ENCODE measurements at regions not wholly inside any gene's neighbourhood (a gene's known extent, or its start where the extent isn't known, plus 50 kb on each side); places are given as distances from the start of the nearest gene placed in this dataset.

DNA sequence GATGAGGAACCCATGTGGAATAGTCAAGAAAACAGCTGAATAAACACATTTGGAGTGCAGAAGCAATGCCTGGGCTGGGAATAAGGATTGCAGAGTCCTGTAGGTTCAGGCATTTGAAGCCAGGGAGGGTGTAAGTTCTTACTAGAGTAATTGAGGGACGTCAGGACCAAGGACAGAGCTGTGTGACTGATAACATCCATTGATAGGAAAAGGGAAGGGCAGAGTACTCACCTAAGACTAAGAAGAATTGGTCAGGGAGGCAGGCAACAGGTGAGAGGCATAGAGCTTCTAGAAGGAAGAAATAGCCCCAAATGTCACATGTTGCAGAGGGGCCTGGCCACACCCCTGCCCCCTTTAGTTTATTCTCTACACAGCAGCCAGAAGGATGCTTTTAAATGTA lies 79.8 kb upstream of the TMEM132E start:
- no peaks in the 10 kb centered on the region for H3K9me3 ChIP-seq (ENCODE audit: control insufficient read depth, insufficient read depth, low read length)
- peaks cover 5% of the 10 kb centered on the region for H3K27me3 ChIP-seq (ENCODE audit: control insufficient read depth, insufficient read depth, low read length)
- no peak overlapping the region for H3K4me3 ChIP-seq (ENCODE audit: low read depth, low read length)
- H3K36me3 ChIP-seq (ENCODE audit: control insufficient read depth, insufficient read depth, low read length) = no peaks in the 10 kb centered on the region
- no peak overlapping the region for H3K9ac ChIP-seq (ENCODE audit: low read depth, low read length)
- no peaks in the 10 kb centered on the region for H3K4me1 ChIP-seq (ENCODE audit: control insufficient read depth, insufficient read depth, low read length)

DNA sequence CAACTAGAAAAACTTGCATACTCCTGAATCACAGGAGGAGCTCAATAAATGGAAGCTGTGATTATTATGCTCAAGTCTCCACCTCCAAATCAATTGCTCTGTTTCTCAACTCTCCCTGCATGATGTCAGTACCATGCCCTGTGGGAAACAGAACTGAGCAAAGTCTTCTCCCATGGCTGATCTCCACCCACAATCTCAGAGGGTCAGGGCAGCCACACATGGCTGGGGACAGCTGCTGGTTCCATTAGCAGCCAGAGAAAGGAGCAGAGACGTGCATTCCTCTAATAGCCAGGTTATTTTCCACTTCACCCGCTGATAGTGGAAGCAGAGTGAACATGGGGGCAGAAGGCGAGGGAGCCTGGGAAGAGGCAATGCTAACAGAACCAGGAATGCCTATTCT lies 85.5 kb upstream of the TMEM132E start:
- Histone ChIP-seq H3K4me1 (ENCODE audit: control insufficient read depth, insufficient read depth, low read length) (no peaks in the 10 kb centered on the region), H3K36me3 (ENCODE audit: control insufficient read depth, insufficient read depth, low read length) (no peaks in the 10 kb centered on the region), H3K27me3 (ENCODE audit: control insufficient read depth, insufficient read depth, low read length) (peaks cover 1% of the 10 kb centered on the region), H3K9me3 (ENCODE audit: control insufficient read depth, insufficient read depth, low read length) (no peaks in the 10 kb centered on the region), H3K9ac (ENCODE audit: low read depth, low read length) (no peak overlapping the region), H3K4me3 (ENCODE audit: low read depth, low read length) (no peak overlapping the region)

DNA sequence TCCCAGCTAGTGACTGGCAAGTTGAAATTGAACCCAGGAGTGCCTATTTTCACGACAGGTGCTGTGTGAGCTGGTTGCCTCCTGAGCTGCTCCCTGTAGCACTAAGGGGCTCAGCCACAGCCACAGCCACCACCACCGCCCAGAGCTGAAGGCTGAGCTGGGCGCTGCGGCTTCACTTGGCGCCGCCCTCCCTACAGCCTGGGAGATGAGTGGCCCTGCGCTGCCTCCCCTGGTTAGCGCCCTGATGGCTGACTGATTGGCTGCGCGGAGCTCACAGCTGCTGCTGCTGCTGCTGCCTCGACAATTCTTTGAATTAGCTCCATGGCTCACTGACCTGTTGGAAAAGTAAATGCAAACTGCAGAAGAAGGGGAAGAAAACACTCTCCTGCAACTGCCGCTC lies 91.8 kb upstream of the TMEM132E start:
- Histone ChIP-seq H3K4me3 (ENCODE audit: low read depth, low read length) (peak overlapping the region; percentile 18), H3K9ac (ENCODE audit: low read depth, low read length) (no peak overlapping the region), H3K9me3 (ENCODE audit: control insufficient read depth, insufficient read depth, low read length) (no peaks in the 10 kb centered on the region), H3K4me1 (ENCODE audit: control insufficient read depth, insufficient read depth, low read length) (no peaks in the 10 kb centered on the region), H3K36me3 (ENCODE audit: control insufficient read depth, insufficient read depth, low read length) (no peaks in the 10 kb centered on the region), H3K27me3 (ENCODE audit: control insufficient read depth, insufficient read depth, low read length) (peaks cover 14% of the 10 kb centered on the region)

DNA sequence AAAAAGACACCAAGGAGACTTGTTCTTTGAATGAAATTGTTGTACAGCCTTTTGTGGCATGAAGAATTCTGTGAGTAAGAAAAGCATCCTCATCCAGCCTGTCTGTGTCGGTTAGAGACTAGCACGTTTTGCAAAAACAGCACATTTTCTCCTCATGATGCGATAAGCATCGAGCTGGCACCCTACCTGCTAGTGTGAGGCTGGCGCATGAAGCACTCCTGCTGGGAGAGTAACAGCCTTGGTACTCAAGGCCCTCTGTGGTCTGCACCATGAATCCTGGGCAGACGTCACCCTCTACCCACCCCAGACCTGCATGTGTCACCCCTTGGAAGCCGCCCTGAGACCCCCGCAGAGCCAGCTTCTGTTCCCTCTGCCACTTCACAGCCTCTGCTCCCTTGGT lies 92.6 kb upstream of the TMEM132E start:
- H3K4me1 ChIP-seq (ENCODE audit: control insufficient read depth, insufficient read depth, low read length) = no peaks in the 10 kb centered on the region

DNA sequence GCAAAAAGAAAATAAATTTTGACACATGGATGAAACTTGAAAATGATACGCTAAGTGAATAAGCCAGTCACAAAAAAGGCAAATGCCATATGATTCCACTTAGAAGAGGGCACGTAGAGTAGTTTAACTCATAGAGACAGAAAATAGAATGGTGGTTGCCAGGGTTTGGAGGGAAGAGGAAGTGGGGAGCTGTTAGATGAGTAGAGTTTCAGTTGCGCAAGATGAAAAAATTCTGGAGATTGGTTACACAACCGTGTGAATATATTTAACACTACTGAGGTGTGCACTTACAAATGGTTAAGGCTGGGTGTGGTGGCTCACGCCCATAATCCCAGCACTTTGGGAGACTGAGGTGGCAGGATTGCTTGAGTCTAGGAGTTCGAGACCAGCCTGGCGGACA lies 93.4 kb upstream of the TMEM132E start:
- no peaks in the 10 kb centered on the region for H3K9me3 ChIP-seq (ENCODE audit: control insufficient read depth, insufficient read depth, low read length)
- H3K4me1 ChIP-seq (ENCODE audit: control insufficient read depth, insufficient read depth, low read length) = no peaks in the 10 kb centered on the region
- peaks cover 14% of the 10 kb centered on the region for H3K27me3 ChIP-seq (ENCODE audit: control insufficient read depth, insufficient read depth, low read length)
- no peaks in the 10 kb centered on the region for H3K36me3 ChIP-seq (ENCODE audit: control insufficient read depth, insufficient read depth, low read length)
- H3K4me3 ChIP-seq (ENCODE audit: low read depth, low read length) = no peak overlapping the region
- H3K9ac ChIP-seq (ENCODE audit: low read depth, low read length) = no peak overlapping the region

More for the DNA sequence above, 92.6 kb upstream of the TMEM132E start:
- Histone ChIP-seq H3K36me3 (ENCODE audit: control insufficient read depth, insufficient read depth, low read length) (no peaks in the 10 kb centered on the region), H3K4me3 (ENCODE audit: low read depth, low read length) (no peak overlapping the region), H3K9me3 (ENCODE audit: control insufficient read depth, insufficient read depth, low read length) (no peaks in the 10 kb centered on the region), H3K9ac (ENCODE audit: low read depth, low read length) (no peak overlapping the region), H3K27me3 (ENCODE audit: control insufficient read depth, insufficient read depth, low read length) (peaks cover 14% of the 10 kb centered on the region)

DNA sequence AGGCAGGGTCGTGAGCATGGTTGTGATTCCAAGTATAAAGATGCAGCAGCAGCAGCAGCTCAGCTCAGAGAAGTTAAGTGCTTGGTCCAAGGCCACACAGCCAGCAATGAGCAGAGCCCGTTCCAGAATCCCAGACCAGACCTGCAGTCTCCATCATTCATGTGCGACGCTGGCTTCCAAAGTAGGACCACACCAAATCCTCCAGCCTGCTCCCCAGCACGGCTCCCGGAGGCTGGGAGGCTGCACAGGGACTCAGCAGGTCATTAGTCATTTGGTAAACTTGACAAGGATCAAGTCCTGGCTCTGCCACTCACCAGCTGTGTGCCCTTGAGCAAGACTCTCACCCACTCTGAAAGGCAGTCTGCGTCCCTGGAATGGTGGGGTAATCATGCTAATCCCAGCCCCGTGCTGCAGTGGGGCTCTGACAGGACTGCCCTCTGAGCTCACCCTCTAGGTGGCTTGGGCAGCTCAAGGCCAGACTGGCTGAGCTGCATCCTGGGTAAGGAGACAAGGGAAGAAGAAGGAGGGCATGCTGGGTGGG lies 95.1 kb upstream of the TMEM132E start:
- Histone ChIP-seq H3K27me3 (ENCODE audit: control insufficient read depth, insufficient read depth, low read length) (peaks cover 14% of the 10 kb centered on the region), H3K4me3 (ENCODE audit: low read depth, low read length) (no peak overlapping the region), H3K9me3 (ENCODE audit: control insufficient read depth, insufficient read depth, low read length) (no peaks in the 10 kb centered on the region), H3K4me1 (ENCODE audit: control insufficient read depth, insufficient read depth, low read length) (no peaks in the 10 kb centered on the region), H3K36me3 (ENCODE audit: control insufficient read depth, insufficient read depth, low read length) (no peaks in the 10 kb centered on the region), H3K9ac (ENCODE audit: low read depth, low read length) (no peak overlapping the region)

DNA sequence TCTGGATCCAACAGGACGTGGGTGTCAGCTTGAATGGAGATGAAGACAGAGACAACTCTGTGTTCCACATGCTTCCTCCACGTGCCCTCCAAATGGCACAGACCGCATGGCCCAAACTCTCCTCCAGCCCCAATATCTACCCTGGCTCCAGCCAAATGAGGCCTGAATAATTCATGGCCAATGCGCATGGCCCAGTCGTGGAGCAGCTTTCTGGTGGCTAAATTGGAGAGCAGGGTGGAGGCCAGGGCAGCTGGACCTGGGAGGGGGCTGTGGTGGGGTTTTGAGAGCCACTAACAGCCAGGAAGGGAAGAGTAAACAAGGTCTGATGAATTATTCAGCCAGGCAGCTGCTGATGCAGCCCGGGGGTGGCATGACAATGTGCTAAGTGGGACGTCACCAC lies 96.7 kb upstream of the TMEM132E start:
- Histone ChIP-seq H3K27me3 (ENCODE audit: control insufficient read depth, insufficient read depth, low read length) (peaks cover 3% of the 10 kb centered on the region), H3K4me1 (ENCODE audit: control insufficient read depth, insufficient read depth, low read length) (no peaks in the 10 kb centered on the region), H3K4me3 (ENCODE audit: low read depth, low read length) (no peak overlapping the region)

DNA sequence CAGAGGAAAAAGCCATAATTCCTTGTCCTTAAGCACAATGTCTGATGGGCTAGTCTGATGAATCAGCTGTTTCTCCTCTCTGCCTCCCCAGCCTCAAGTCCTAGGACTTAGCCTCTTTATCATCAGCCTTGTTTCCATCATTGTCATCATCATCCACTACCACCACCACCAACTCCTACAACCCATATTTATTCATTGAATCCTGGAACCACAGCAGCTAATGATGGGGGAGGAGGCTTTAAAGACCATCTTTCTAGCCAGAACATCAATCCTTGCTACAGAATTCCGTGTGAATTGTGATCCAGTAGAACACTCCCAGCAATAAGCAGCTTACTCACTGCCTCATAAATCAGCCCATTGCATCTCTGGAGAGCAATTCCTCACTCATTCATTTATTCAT lies 97.6 kb upstream of the TMEM132E start:
- no peak overlapping the region for H3K9ac ChIP-seq (ENCODE audit: low read depth, low read length)
- no peaks in the 10 kb centered on the region for H3K27me3 ChIP-seq (ENCODE audit: control insufficient read depth, insufficient read depth, low read length)
- no peaks in the 10 kb centered on the region for H3K9me3 ChIP-seq (ENCODE audit: control insufficient read depth, insufficient read depth, low read length)
- H3K36me3 ChIP-seq (ENCODE audit: control insufficient read depth, insufficient read depth, low read length) = no peaks in the 10 kb centered on the region
- no peak overlapping the region for H3K4me3 ChIP-seq (ENCODE audit: low read depth, low read length)
- H3K4me1 ChIP-seq (ENCODE audit: control insufficient read depth, insufficient read depth, low read length) = no peaks in the 10 kb centered on the region

More for the DNA sequence above, 96.7 kb upstream of the TMEM132E start:
- H3K9ac ChIP-seq (ENCODE audit: low read depth, low read length) = no peak overlapping the region
- H3K36me3 ChIP-seq (ENCODE audit: control insufficient read depth, insufficient read depth, low read length) = no peaks in the 10 kb centered on the region
- H3K9me3 ChIP-seq (ENCODE audit: control insufficient read depth, insufficient read depth, low read length) = no peaks in the 10 kb centered on the region

DNA sequence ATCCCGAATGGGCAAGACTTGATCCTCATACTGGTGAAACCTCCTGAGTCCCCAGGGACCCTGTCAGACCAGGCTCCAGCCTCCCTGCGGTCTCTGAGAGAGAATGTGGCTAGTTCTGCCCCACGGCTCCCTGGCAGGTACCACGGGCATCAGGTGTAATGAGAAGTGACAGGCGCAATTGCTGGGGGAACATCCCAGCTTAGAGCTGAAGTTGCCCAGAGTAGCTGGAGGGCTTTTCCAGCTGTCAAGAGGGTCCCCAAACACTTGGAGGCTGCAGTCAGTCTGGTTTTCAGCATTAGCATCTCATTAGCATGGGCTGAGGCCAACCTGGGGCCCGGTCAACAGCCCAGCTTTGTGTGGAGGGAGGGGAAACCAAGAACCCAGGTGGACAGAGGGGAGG lies 100.0 kb upstream of the TMEM132E start:
- H3K9me3 ChIP-seq (ENCODE audit: control insufficient read depth, insufficient read depth, low read length) = no peaks in the 10 kb centered on the region
- no peaks in the 10 kb centered on the region for H3K27me3 ChIP-seq (ENCODE audit: control insufficient read depth, insufficient read depth, low read length)
- H3K36me3 ChIP-seq (ENCODE audit: control insufficient read depth, insufficient read depth, low read length) = no peaks in the 10 kb centered on the region
- no peak overlapping the region for H3K9ac ChIP-seq (ENCODE audit: low read depth, low read length)
- H3K4me1 ChIP-seq (ENCODE audit: control insufficient read depth, insufficient read depth, low read length) = no peaks in the 10 kb centered on the region
- no peak overlapping the region for H3K4me3 ChIP-seq (ENCODE audit: low read depth, low read length)

DNA sequence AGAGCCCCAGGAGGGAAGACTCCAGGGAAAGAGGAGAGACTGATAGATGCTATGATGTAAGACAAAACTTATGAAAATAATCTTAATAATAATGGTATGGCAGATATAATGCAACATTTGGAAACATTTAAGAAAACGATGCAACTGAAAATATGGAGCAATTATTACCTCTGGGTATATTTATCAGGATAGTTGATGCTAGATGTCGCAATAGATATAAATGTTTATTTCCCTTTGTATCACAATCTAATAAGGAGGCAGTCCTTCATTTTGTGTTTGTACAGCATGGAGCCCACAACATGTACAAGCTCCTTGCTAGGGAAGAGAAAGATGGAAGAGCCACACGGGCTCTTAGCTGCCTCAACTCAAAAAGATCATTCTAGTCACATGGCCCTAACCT lies 101.1 kb upstream of the TMEM132E start:
- no peak overlapping the region for H3K4me3 ChIP-seq (ENCODE audit: low read depth, low read length)
- H3K9ac ChIP-seq (ENCODE audit: low read depth, low read length) = no peak overlapping the region
- no peaks in the 10 kb centered on the region for H3K4me1 ChIP-seq (ENCODE audit: control insufficient read depth, insufficient read depth, low read length)
- no peaks in the 10 kb centered on the region for H3K36me3 ChIP-seq (ENCODE audit: control insufficient read depth, insufficient read depth, low read length)
- no peaks in the 10 kb centered on the region for H3K9me3 ChIP-seq (ENCODE audit: control insufficient read depth, insufficient read depth, low read length)
- no peaks in the 10 kb centered on the region for H3K27me3 ChIP-seq (ENCODE audit: control insufficient read depth, insufficient read depth, low read length)

DNA sequence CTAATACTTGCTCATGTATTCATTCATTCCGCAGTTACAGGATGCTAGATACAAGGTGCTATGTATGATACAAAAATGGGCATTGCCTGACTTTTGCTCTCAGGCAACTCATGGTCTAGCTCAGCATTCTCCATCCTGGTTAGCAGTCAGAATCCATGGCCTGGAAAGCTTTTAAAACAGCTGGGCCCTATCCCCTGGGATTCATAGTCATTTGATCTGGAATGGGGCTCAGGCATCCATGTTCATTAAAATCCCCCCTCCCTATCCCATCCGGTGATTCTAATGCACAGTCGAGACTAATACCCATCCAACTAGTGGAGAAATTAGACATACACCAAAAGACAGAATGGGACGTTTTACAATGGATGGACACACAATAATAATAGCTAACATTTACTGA lies 104.1 kb upstream of the TMEM132E start:
- Histone ChIP-seq H3K36me3 (ENCODE audit: control insufficient read depth, insufficient read depth, low read length) (no peaks in the 10 kb centered on the region), H3K4me3 (ENCODE audit: low read depth, low read length) (no peak overlapping the region), H3K9ac (ENCODE audit: low read depth, low read length) (no peak overlapping the region), H3K9me3 (ENCODE audit: control insufficient read depth, insufficient read depth, low read length) (no peaks in the 10 kb centered on the region), H3K4me1 (ENCODE audit: control insufficient read depth, insufficient read depth, low read length) (no peaks in the 10 kb centered on the region), H3K27me3 (ENCODE audit: control insufficient read depth, insufficient read depth, low read length) (no peaks in the 10 kb centered on the region)

DNA sequence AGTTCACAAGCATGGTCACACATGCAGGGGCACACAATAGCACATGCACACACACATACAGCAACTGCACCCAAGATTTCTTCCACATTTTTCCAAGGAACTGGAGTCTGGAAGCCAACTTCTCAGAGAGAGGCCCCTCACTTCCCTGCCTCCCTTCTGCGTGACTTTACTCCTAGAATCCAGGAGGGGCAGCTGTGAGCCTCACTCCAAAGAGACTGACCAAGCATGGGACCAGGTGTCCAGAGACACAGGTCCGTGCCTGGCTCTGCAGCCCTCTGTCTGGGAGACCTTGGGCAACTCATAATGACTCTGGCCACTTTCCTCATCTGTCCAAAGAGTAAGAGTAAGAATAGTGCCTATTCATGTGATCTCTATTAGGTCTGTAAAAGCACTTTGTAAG lies 104.7 kb upstream of the TMEM132E start:
- no peaks in the 10 kb centered on the region for H3K36me3 ChIP-seq (ENCODE audit: control insufficient read depth, insufficient read depth, low read length)
- H3K4me3 ChIP-seq (ENCODE audit: low read depth, low read length) = no peak overlapping the region

More for the DNA sequence above, 104.7 kb upstream of the TMEM132E start:
- Histone ChIP-seq H3K4me1 (ENCODE audit: control insufficient read depth, insufficient read depth, low read length) (no peaks in the 10 kb centered on the region), H3K9me3 (ENCODE audit: control insufficient read depth, insufficient read depth, low read length) (no peaks in the 10 kb centered on the region), H3K27me3 (ENCODE audit: control insufficient read depth, insufficient read depth, low read length) (no peaks in the 10 kb centered on the region), H3K9ac (ENCODE audit: low read depth, low read length) (no peak overlapping the region)

All from iPS-15b (cell line).